ENCODE measurements at regions not wholly inside any gene's neighbourhood (a gene's known extent, or its start where the extent isn't known, plus 50 kb on each side); places are given as distances from the start of the nearest gene placed in this dataset.

GRCh38 chr10:130418731-130419130, 282.5 kb downstream of the GLRX3 start:
- no peak overlapping the region for H2BK12ac ChIP-seq (ENCODE audit: insufficient read length, low read depth, low read length)
- no peak overlapping the region for H2BK15ac ChIP-seq (ENCODE audit: low read depth, low read length)
- Mint-ChIP-seq H3K27ac (no peak overlapping the region), H3K27me3 (ENCODE audit: low read depth) (peaks cover 13% of the 10 kb centered on the region), H3K9me3 (peaks cover 5 to 14% of the 10 kb centered on the region in 2 experiments; a peak in 4 of 5 replicates), H3K4me3 (no peak overlapping the region), H3K36me3 (ENCODE audit: insufficient read depth in 1 of 3, low read depth in 3 of 3) (peaks cover 0 to 9% (median 1%) of the 10 kb centered on the region in 3 experiments; a peak in 3 of 7 replicates), H3K4me1 (peaks cover 4 to 7% of the 10 kb centered on the region in 2 experiments; a peak in 3 of 4 replicates)
- H2AFZ ChIP-seq (ENCODE audit: low read length) = no peak overlapping the region
- no peak overlapping the region for H3K23ac ChIP-seq (ENCODE audit: insufficient read length, low read depth, low read length)
- H3K27ac ChIP-seq (ENCODE audit: insufficient read length, low read depth, low read length) = no peak overlapping the region
- H3K18ac ChIP-seq (ENCODE audit: insufficient read length, low read depth, low read length) = no peak overlapping the region
- no peak overlapping the region for H4K91ac ChIP-seq (ENCODE audit: insufficient read length, low read depth, low read length)
- no peak overlapping the region for H3K4ac ChIP-seq (ENCODE audit: low read depth, low read length)
- no peak for TF ChIP-seq CTCF (conservative IDR thresholded peaks at IDR 0.05)
- H3K79me1 ChIP-seq (ENCODE audit: insufficient read depth, low read depth, low read length, poor library complexity, severe bottlenecking) = no peaks in the 10 kb centered on the region
- no peak overlapping the region for H2AK5ac ChIP-seq (ENCODE audit: insufficient read length, low read length)
- H3T11ph ChIP-seq (ENCODE audit: low read length) = no peak overlapping the region
- no peaks in the 10 kb centered on the region for H3K79me2 ChIP-seq (ENCODE audit: insufficient read depth, low read length)
- H4K20me1 ChIP-seq (ENCODE audit: control insufficient read depth, insufficient read depth, insufficient read length) = no peaks in the 10 kb centered on the region
- no peak overlapping the region for H2BK20ac ChIP-seq (ENCODE audit: low read depth, low read length, poor library complexity, severe bottlenecking)
- H2BK120ac ChIP-seq (ENCODE audit: low read depth, low read length, poor library complexity, severe bottlenecking) = no peak overlapping the region
- H4K8ac ChIP-seq (replicated peaks; ENCODE audit: insufficient read length, low read depth, low read length) = no peak overlapping the region
- no peaks in the 10 kb centered on the region for H3K4me1 ChIP-seq (ENCODE audit: insufficient read depth, low read length)
- H3K14ac ChIP-seq (ENCODE audit: insufficient read depth, low read length) = no peak overlapping the region; the same call in 1 of the 2 replicates
- no peaks in the 10 kb centered on the region for H3K27me3 ChIP-seq (ENCODE audit: insufficient read depth, low read length)
- no peaks in the 10 kb centered on the region for H3K9me3 ChIP-seq (ENCODE audit: control insufficient read depth, low read depth, low read length)
- no peak overlapping the region for H3K56ac ChIP-seq (ENCODE audit: insufficient read length, low read depth, low read length)
- H3K4me2 ChIP-seq (ENCODE audit: insufficient read depth, insufficient read length, low read length) = no peak overlapping the region
- H2BK5ac ChIP-seq (ENCODE audit: insufficient read length, low read length) = no peak overlapping the region
- no peak overlapping the region for H3K9ac ChIP-seq (ENCODE audit: extremely low read depth, insufficient read length, low read length)
- WGBS (ENCODE audit: extremely low coverage, insufficient read length, low lambda C conversion rate) = no CpG with 5 or more reads among the region's 10 CpGs
- DNase-seq = peak; percentile 12
- H4K5ac ChIP-seq (ENCODE audit: insufficient read length, low read depth, low read length) = no peak overlapping the region
- no peaks in the 10 kb centered on the region for H3K23me2 ChIP-seq (ENCODE audit: insufficient read length, low read depth, low read length, poor library complexity, severe bottlenecking)

Data from H9 (cell line).